Neural progenitor cell (in vitro differentiated cells): ENCODE measurements at regions not wholly inside any gene's neighbourhood (a gene's known extent, or its start where the extent isn't known, plus 50 kb on each side); places are given as distances from the start of the nearest gene placed in this dataset.

Source experiments
- EZH2 ChIP-seq: fragments of 200-600 bp; sonication (generic); IDR thresholded peaks from 2 replicates; pipeline ENCODE4 v1.6.1; 2017; ENCODE audit warnings: antibody characterized with exemption, mild to moderate bottlenecking, moderate library complexity
- TF ChIP-seq, protein P1 (sequence below): fragments of 200-600 bp; sonication (generic); IDR thresholded peaks from 2 replicates; pipeline ENCODE4 v1.5.1; 2017; ENCODE audit warnings: antibody characterized with exemption, mild to moderate bottlenecking

DNA sequence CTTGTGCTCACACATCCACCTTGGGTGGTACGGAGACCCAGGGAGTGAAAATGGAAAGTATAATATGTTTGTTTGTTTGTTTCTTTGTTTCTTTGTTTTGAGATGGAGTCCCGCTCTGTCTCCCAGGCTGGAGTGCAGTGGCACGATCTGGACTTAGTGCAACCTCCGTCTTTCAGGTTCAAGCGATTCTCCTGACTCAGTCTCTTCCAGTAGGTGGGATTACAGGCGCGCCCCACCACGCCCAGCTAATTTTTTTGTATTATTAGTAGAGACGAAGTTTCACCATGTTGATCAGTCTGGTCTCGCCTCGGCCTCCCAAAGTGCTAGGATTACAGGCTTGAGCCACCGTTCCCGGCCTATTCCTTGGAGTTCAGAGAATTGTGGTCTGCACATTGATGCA, 115.4 kb downstream of the TRIM27 start:
- TF ChIP-seq, protein P1, sequence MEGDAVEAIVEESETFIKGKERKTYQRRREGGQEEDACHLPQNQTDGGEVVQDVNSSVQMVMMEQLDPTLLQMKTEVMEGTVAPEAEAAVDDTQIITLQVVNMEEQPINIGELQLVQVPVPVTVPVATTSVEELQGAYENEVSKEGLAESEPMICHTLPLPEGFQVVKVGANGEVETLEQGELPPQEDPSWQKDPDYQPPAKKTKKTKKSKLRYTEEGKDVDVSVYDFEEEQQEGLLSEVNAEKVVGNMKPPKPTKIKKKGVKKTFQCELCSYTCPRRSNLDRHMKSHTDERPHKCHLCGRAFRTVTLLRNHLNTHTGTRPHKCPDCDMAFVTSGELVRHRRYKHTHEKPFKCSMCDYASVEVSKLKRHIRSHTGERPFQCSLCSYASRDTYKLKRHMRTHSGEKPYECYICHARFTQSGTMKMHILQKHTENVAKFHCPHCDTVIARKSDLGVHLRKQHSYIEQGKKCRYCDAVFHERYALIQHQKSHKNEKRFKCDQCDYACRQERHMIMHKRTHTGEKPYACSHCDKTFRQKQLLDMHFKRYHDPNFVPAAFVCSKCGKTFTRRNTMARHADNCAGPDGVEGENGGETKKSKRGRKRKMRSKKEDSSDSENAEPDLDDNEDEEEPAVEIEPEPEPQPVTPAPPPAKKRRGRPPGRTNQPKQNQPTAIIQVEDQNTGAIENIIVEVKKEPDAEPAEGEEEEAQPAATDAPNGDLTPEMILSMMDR, result no peak
- no peak for TF ChIP-seq EZH2
